IMR-90 (cell line): ENCODE measurements at regions not wholly inside any gene's neighbourhood (a gene's known extent, or its start where the extent isn't known, plus 50 kb on each side); places are given as distances from the start of the nearest gene placed in this dataset.

Experiments
- ATAC-seq: fragments of 200-7000 bp; cut with Tn5 transposase; 2 replicates; pipeline ENCODE4 v1.9.1; 2020; ENCODE audit warnings: low read depth, mild to moderate bottlenecking, moderate library complexity
- BruUV-seq: library from RNA; stranded (reverse); fragments of 400-500 nt; replicated peaks from 2 replicates; lab custom pipeline; 2021; lab: Mats Ljungman, UMichigan
- CTCF ChIA-PET: fragments of 300-600 bp; formaldehyde crosslinking; extraction: SDS; loops from one replicate; lab custom pipeline; 2021; ENCODE audit warnings: antibody characterized with exemption; lab: Yijun Ruan, JAX
- POLR2A ChIA-PET: fragments of 300-600 bp; sonication (Branson Sonifier 250); formaldehyde crosslinking; loops from one replicate; lab custom pipeline; 2022; ENCODE audit warnings: antibody characterized with exemption; ENCODE audit not compliant: unreplicated experiment; lab: Charles Lee
- DNase-seq: peaks from one replicate; pipeline ENCODE4 v3.0.0; 2013
- H2AFZ ChIP-seq: replicated peaks from 2 replicates; pipeline ENCODE3; 2013; ENCODE audit warnings: low read length, mild to moderate bottlenecking; ENCODE audit not compliant: poor library complexity
- H2AK5ac ChIP-seq: 2 replicates; pipeline ENCODE4 v1.6.1; 2013; ENCODE audit warnings: low read depth, low read length, inconsistent platforms
- H2AK9ac ChIP-seq: replicated peaks from 2 replicates; pipeline ENCODE3; 2013; ENCODE audit warnings: mild to moderate bottlenecking, low read depth, low read length, moderate library complexity; ENCODE audit not compliant: poor library complexity
- H2BK120ac ChIP-seq: 2 replicates; pipeline ENCODE4 v1.6.1; 2013; ENCODE audit warnings: low read depth, low read length, inconsistent platforms
- H2BK15ac ChIP-seq: 3 replicates; pipeline ENCODE4 v1.6.1; 2013; ENCODE audit warnings: low read depth, low read length, inconsistent platforms
- H2BK20ac ChIP-seq: 2 replicates; pipeline ENCODE4 v1.6.1; 2013; ENCODE audit warnings: low read depth, mild to moderate bottlenecking, inconsistent platforms, low read length, moderate library complexity
- H2BK5ac ChIP-seq: 2 replicates; pipeline ENCODE4 v1.6.1; 2013; ENCODE audit warnings: mild to moderate bottlenecking, low read depth, low read length, inconsistent platforms; ENCODE audit not compliant: poor library complexity, severe bottlenecking
- H3K14ac ChIP-seq: replicated peaks from 2 replicates; pipeline ENCODE4 v1.6.1; 2013; ENCODE audit warnings: low read depth, low read length, inconsistent platforms
- H3K18ac ChIP-seq: 2 replicates; pipeline ENCODE4 v1.6.1; 2013; ENCODE audit warnings: low read depth, low read length, control low read depth
- H3K23ac ChIP-seq: 2 replicates; pipeline ENCODE4 v1.6.1; 2013; ENCODE audit warnings: low read depth, low read length, inconsistent platforms
- H3K27ac ChIP-seq: 2 replicates; pipeline ENCODE4 v1.5.1; 2013; ENCODE audit warnings: mild to moderate bottlenecking, control low read depth, low read length; ENCODE audit not compliant: insufficient read depth
- H3K27me3 ChIP-seq: 2 replicates; pipeline ENCODE4 v1.6.1; 2013; ENCODE audit warnings: low read length; ENCODE audit not compliant: control insufficient read depth, insufficient read depth
- H3K36me3 ChIP-seq: 2 replicates; pipeline ENCODE4 v1.6.1; 2013; ENCODE audit warnings: low read length, mixed read lengths; ENCODE audit not compliant: control insufficient read depth, insufficient read depth
- H3K4ac ChIP-seq: 2 replicates; pipeline ENCODE4 v1.6.1; 2013; ENCODE audit warnings: low read depth, low read length, inconsistent platforms
- H3K4me1 ChIP-seq: 2 replicates; pipeline ENCODE4 v1.6.1; 2013; ENCODE audit warnings: low read length, mixed read lengths; ENCODE audit not compliant: control insufficient read depth, insufficient read depth
- H3K4me2 ChIP-seq: 2 replicates; pipeline ENCODE4 v1.6.1; 2013; ENCODE audit warnings: low read depth, mild to moderate bottlenecking, control low read depth, low read length, moderate library complexity
- H3K4me3 ChIP-seq: 2 replicates; pipeline ENCODE4 v1.5.1; 2013; ENCODE audit warnings: low read depth, mild to moderate bottlenecking, control low read depth, low read length, moderate library complexity; ENCODE audit not compliant: insufficient read depth
- H3K56ac ChIP-seq: 2 replicates; pipeline ENCODE4 v1.6.1; 2013; ENCODE audit warnings: low read length, inconsistent platforms; ENCODE audit not compliant: insufficient read depth; ENCODE audit errors: extremely low read depth
- H3K79me1 ChIP-seq, 2 experiments: 2 replicates each; pipeline ENCODE4 v1.6.1; 2013; ENCODE audit warnings: low read length in 2 of 2, inconsistent platforms in 1 of 2, low read depth in 1 of 2
- H3K9ac ChIP-seq: 2 replicates; pipeline ENCODE4 v1.6.1; 2013; ENCODE audit warnings: low read depth, low read length, control low read depth
- H3K9me1 ChIP-seq: 2 replicates; pipeline ENCODE4 v1.6.1; 2013; ENCODE audit warnings: low read length, inconsistent platforms; ENCODE audit not compliant: insufficient read depth
- H3K9me3 ChIP-seq: 2 replicates; pipeline ENCODE4 v1.6.1; 2013; ENCODE audit warnings: low read length; ENCODE audit not compliant: control insufficient read depth, insufficient read depth
- H4K20me1 ChIP-seq: 2 replicates; pipeline ENCODE4 v1.6.1; 2013; ENCODE audit warnings: low read length, inconsistent platforms; ENCODE audit not compliant: insufficient read depth
- H4K5ac ChIP-seq: 2 replicates; pipeline ENCODE4 v1.6.1; 2013; ENCODE audit warnings: mild to moderate bottlenecking, low read depth, low read length, control low read depth
- H4K8ac ChIP-seq, 2 experiments: 2 replicates each; pipeline ENCODE4 v1.6.1; 2013; ENCODE audit warnings: low read depth in 2 of 2, low read length in 2 of 2, control low read depth in 1 of 2, inconsistent platforms in 1 of 2
- H4K91ac ChIP-seq: 2 replicates; pipeline ENCODE4 v1.6.1; 2013; ENCODE audit warnings: low read depth, low read length, inconsistent platforms; ENCODE audit not compliant: insufficient read depth
- BHLHE40 ChIP-seq: fragments of 150-350 bp; IDR thresholded peaks from 2 replicates; pipeline ENCODE4 v1.6.1; 2016; ENCODE audit warnings: mild to moderate bottlenecking, low read depth, low read length
- CEBPB ChIP-seq: IDR thresholded peaks from 2 replicates; pipeline ENCODE4 v1.6.1; 2012; ENCODE audit warnings: low read depth, low read length, improper control_type of control experiment
- FOS ChIP-seq: fragments of 150-350 bp; IDR thresholded peaks from 2 replicates; pipeline ENCODE4 v1.6.1; 2016; ENCODE audit warnings: low read depth, low read length
- MXI1 ChIP-seq: IDR thresholded peaks from 2 replicates; pipeline ENCODE4 v1.6.1; 2012; ENCODE audit warnings: low read depth, mild to moderate bottlenecking, low read length, moderate library complexity, borderline replicate concordance
- NFE2L2 ChIP-seq: fragments of 150-350 bp; IDR thresholded peaks from 2 replicates; pipeline ENCODE4 v1.6.1; 2016; ENCODE audit warnings: low read depth, mild to moderate bottlenecking, low read length
- POLR2A ChIP-seq: IDR thresholded peaks from 2 replicates; pipeline ENCODE4 v1.6.1; 2012; ENCODE audit warnings: mild to moderate bottlenecking, low read depth, low read length
- RAD21 ChIP-seq: IDR thresholded peaks from 2 replicates; pipeline ENCODE4 v1.6.1; 2012; ENCODE audit warnings: low read length, improper control_type of control experiment
- SMC3 ChIP-seq: fragments of 150-350 bp; IDR thresholded peaks from 2 replicates; pipeline ENCODE4 v1.6.1; 2016; ENCODE audit warnings: low read depth, mild to moderate bottlenecking, antibody characterized with exemption, low read length, moderate library complexity
- WGBS, 2 experiments: methylation state at CpG; one replicate each; pipeline versions ENCODE4 v1.1.5 to v1.1.7; 2013; ENCODE audit warnings: missing lambda C conversion rate in 2 of 2; ENCODE audit not compliant: insufficient read length in 1 of 2; ENCODE audit errors: extremely low coverage in 2 of 2; 5-methylcytosine and 5-hydroxymethylcytosine counted together
- dilution Hi-C: fragments of 300-500 bp; cut with HindIII; formaldehyde crosslinking; loops from one replicate; pipeline ENCODE4 v1.14.3; 2018; ENCODE audit warnings: low sequenced_read_pairs; ENCODE audit not compliant: unreplicated experiment
- in situ Hi-C: fragments of 300-500 bp; cut with MboI; formaldehyde crosslinking; loops from 3 replicates; pipeline ENCODE4 v1.14.3; 2019; ENCODE audit warnings: low sequenced_read_pairs, inconsistent platforms, mixed read lengths
- intact Hi-C: fragments of 100-400 bp; cut with micrococcal nuclease; formaldehyde crosslinking; loops from 2 replicates; pipeline ENCODE4 v1.10.0; 2022
- TF ChIP-seq, protein P1 (sequence below): fragments of 150-350 bp; IDR thresholded peaks from 2 replicates; pipeline ENCODE4 v1.6.1; 2017; ENCODE audit warnings: mild to moderate bottlenecking, antibody characterized with exemption, low read length, low read depth

DNA sequence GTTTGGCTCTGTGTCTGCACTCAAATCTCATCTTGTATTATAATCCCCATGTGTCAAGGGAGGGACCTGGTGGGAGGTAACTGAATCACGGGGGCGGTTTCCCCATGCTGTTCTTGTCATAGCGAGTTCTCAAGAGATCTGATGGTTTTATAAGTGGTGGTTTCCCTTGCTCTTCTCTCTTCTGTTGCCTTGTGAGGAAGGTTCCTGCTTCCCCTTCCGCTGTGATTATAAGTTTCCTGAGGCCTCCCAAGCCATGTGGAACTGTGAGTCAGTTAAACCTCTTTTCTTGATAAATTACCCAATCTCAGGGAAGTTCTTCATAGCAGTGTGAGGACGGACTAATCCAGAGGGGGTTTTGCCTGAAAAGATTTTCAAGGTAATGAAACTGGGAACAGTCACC, 245.4 kb downstream of the GALR1 start:
- peaks cover 22% of the 10 kb centered on the region for H3K9me3 ChIP-seq
- H3K4ac ChIP-seq: no peak overlapping the region
- in situ Hi-C loops: no loop called here
- no peak overlapping the region for H3K9ac ChIP-seq
- no peak overlapping the region for H3K23ac ChIP-seq
- no peaks in the 10 kb centered on the region for H3K79me1 ChIP-seq
- no peak overlapping the region for H2BK15ac ChIP-seq
- BruUV-seq: no TSS peak
- H2BK120ac ChIP-seq: no peak overlapping the region
- no peak overlapping the region for H2AFZ ChIP-seq
- no peak overlapping the region for H4K8ac ChIP-seq
- TF ChIP-seq MXI1 (no peak), FOS (no peak), SMC3 (no peak), BHLHE40 (no peak), RAD21 (no peak), POLR2A (no peak), CEBPB (no peak), NFE2L2 (no peak)
- TF ChIP-seq, protein P1, sequence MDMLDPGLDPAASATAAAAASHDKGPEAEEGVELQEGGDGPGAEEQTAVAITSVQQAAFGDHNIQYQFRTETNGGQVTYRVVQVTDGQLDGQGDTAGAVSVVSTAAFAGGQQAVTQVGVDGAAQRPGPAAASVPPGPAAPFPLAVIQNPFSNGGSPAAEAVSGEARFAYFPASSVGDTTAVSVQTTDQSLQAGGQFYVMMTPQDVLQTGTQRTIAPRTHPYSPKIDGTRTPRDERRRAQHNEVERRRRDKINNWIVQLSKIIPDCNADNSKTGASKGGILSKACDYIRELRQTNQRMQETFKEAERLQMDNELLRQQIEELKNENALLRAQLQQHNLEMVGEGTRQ: no peak
- H3K18ac ChIP-seq: no peak overlapping the region
- H2AK5ac ChIP-seq: no peak overlapping the region
- no peak overlapping the region for H3K27ac ChIP-seq
- no peaks in the 10 kb centered on the region for H3K36me3 ChIP-seq
- CTCF ChIA-PET: no interaction called here
- no peak for DNase-seq
- H4K20me1 ChIP-seq: no peaks in the 10 kb centered on the region
- no peak overlapping the region for H3K4me3 ChIP-seq
- intact Hi-C loops: no loop called here
- POLR2A ChIA-PET: no interaction called here
- H4K91ac ChIP-seq: no peak overlapping the region
- H2BK5ac ChIP-seq: no peak overlapping the region
- H3K56ac ChIP-seq: no peak overlapping the region
- H3K4me2 ChIP-seq: no peak overlapping the region
- WGBS, 2 experiments: no CpG with 5 or more reads among the region's 5 CpGs
- H4K5ac ChIP-seq: no peak overlapping the region
- no peak overlapping the region for H2AK9ac ChIP-seq
- no peaks in the 10 kb centered on the region for H3K27me3 ChIP-seq
- H3K14ac ChIP-seq: no peak overlapping the region
- no peak for ATAC-seq
- H3K9me1 ChIP-seq: no peaks in the 10 kb centered on the region
- dilution Hi-C loops: no loop called here
- no peaks in the 10 kb centered on the region for H3K4me1 ChIP-seq
- no peak overlapping the region for H2BK20ac ChIP-seq
